ENCODE measurements at regions not wholly inside any gene's neighbourhood (a gene's known extent, or its start where the extent isn't known, plus 50 kb on each side); places are given as distances from the start of the nearest gene placed in this dataset.

- no peaks in the 10 kb centered on the region for H3K9me3 ChIP-seq (ENCODE audit: control insufficient read depth in 4 of 4, low read length in 3 of 4)
These were observed 356.0 kb upstream of the KYNU start for GRCh38 chr2:142521492-142521891.

More at GRCh38 chr2:142521492-142521891, 356.0 kb upstream of the KYNU start:
- Histone ChIP-seq H3K27ac (ENCODE audit: low read depth in 1 of 2, low read length in 2 of 2) (no peak overlapping the region), H3K4me3 (ENCODE audit: low read depth in 1 of 3, low read length in 3 of 3) (no peak overlapping the region), H3K36me3 (ENCODE audit: control insufficient read depth in 4 of 4, insufficient read depth in 3 of 4, low read depth in 1 of 4, low read length in 3 of 4) (no peaks in the 10 kb centered on the region), H3K27me3 (ENCODE audit: control insufficient read depth in 4 of 4, insufficient read depth in 4 of 4, low read length in 3 of 4) (no peaks in the 10 kb centered on the region), H3K4me1 (ENCODE audit: control insufficient read depth in 4 of 4, insufficient read depth in 4 of 4, low read length in 3 of 4) (no peaks in the 10 kb centered on the region), H3K9ac (ENCODE audit: low read depth in 1 of 2, low read length in 2 of 2) (no peak overlapping the region)
- TF ChIP-seq FOXA2 (IDR thresholded peaks at IDR 0.05) (no peak), HNF4A (conservative IDR thresholded peaks at IDR 0.05) (no peak), RXRA (IDR thresholded peaks at IDR 0.05) (no peak), SP1 (IDR thresholded peaks at IDR 0.05) (no peak), FOXA1 (IDR thresholded peaks at IDR 0.05) (no peak), ZBTB33 (IDR thresholded peaks at IDR 0.05) (no peak), CTCF (IDR thresholded peaks at IDR 0.05; ENCODE audit: low read depth, low read length, missing input control) (no peak), ATF3 (IDR thresholded peaks at IDR 0.05) (no peak), REST (IDR thresholded peaks at IDR 0.05) (no peak)
- WGBS: 67% methylated on average over 3 of the region's 3 CpGs
- DNase-seq (ENCODE audit: low spot score): no peak
